Activated T-cell treated with anti-CD3 and anti-CD28 coated beads for 1 hour (primary cell): ENCODE measurements at regions not wholly inside any gene's neighbourhood (a gene's known extent, or its start where the extent isn't known, plus 50 kb on each side); places are given as distances from the start of the nearest gene placed in this dataset.

ENCODE experiments used
- DNase-seq: peaks from one replicate; pipeline ENCODE4 v3.0.0-alpha.2; 2020; ENCODE audit warnings: low read depth

- no peak for DNase-seq
These were observed 369.8 kb downstream of the TMEM232 start for GRCh38 chr5:110356677-110357076.

- DNase-seq = no peak
These were observed 367.2 kb downstream of the TMEM232 start for GRCh38 chr5:110359221-110359620.

- DNase-seq = no peak
These were observed 365.0 kb downstream of the TMEM232 start for GRCh38 chr5:110361471-110361870.

GRCh38 chr5:110362261-110362660, 364.2 kb downstream of the TMEM232 start:
- no peak for DNase-seq

- no peak for DNase-seq
These were observed 359.8 kb downstream of the TMEM232 start for GRCh38 chr5:110366716-110367115.
